Esophagus muscularis mucosa (tissue), 3 donors: ENCODE measurements at regions not wholly inside any gene's neighbourhood (a gene's known extent, or its start where the extent isn't known, plus 50 kb on each side); places are given as distances from the start of the nearest gene placed in this dataset.

Experiments used
- CTCF ChIP-seq, 3 experiments: fragments of 200-600 bp in 2 of 3; fragments of 450-650 bp in 1 of 3; sonication (generic) in 2 of 3; IDR thresholded peaks; one replicate each; pipeline ENCODE4 v1.5.1; 2017 to 2019; ENCODE audit warnings: antibody characterized with exemption in 3 of 3, mild to moderate bottlenecking in 2 of 3, moderate library complexity in 1 of 3
- POLR2A ChIP-seq: fragments of 450-650 bp; IDR thresholded peaks from one replicate; pipeline ENCODE4 v1.6.1; 2017; ENCODE audit warnings: antibody characterized with exemption, moderate library complexity, mild to moderate bottlenecking, low read depth

- TF ChIP-seq POLR2A (no peak), CTCF (IDR thresholded peaks at IDR 0.05) (no peak)
Measured at GRCh38 chr15:97728791-97729190, 231.7 kb upstream of the ARRDC4 start.
